AML-193 (cell line): ENCODE measurements at regions not wholly inside any gene's neighbourhood (a gene's known extent, or its start where the extent isn't known, plus 50 kb on each side); places are given as distances from the start of the nearest gene placed in this dataset.
"Not testable (repeated sequence)": the region's sequence is repeated elsewhere in the genome, so short reads cannot be mapped to it uniquely, and the experiment has no call there.

Experiments
- DNase-seq, 2 experiments: peaks; one replicate each; lab custom pipeline; 2025; lab: John Stamatoyannopoulos, UW

DNA sequence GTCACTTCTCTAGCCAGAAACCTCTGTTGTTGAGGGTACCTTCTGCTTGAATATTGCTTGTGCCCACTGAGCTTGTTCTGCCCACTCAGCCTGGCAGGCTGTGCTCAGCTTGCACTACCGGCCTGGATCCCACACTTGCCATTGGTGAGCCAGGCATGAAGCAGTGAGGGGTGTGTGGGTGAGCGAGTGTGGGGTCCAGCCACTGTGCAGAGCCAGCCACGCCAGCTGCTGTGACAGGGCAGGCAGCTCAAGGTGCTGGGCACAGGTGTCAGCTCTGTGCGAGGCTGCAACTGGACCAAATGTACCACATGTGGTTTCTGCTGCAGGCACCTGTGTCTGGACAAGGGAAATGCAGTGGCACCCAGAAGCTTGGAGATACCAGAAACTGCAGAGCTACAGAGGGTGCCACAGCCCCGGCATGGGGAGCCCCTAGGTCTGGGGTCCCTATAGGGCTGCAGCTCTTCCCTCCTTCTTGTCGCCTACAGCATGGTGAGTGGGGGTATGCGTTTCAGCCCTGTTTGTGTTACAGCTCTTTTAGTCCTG, 305.1 kb upstream of the RIOK2 start:
- DNase-seq, result no peak

DNA sequence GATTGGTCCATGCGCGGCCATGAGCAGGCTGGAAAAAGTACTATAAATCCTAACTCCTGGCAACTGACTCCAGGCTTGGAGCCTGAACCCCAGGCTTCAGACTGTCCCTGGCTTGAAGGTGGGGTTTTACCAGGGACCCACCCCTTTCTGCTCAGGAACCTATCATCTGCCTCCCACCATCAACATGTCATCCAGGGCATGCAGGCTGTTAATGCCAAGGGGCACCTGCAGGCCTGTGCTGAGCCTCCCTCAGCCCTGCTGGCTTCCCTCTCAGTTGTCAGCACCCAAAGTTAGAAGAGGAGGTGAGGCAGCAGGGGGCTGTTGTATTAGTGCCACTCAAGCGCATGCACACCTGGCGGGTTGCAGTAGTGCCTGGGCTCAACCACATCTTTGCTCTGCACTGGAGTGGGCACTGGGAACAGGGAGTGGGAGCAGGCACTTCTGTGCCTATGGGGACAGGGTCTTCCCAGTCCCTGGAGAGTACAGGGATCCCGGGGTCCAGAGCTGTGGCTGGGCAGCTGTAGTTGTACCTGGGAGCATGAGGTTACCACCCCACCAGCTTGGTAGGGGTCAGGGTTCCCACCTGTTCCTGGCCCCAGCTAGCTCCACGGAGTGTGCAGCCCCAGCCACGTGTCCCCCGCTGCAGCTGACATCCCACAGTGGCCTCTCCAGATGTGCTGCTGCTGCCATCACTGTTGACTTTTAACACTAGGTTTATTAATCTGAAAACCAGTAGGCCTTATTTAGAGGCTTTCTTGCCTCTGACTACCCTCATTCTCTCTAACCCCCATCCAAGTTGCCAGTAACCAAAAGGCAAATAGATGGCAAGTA, 306.2 kb upstream of the RIOK2 start:
- no peak for DNase-seq

DNA sequence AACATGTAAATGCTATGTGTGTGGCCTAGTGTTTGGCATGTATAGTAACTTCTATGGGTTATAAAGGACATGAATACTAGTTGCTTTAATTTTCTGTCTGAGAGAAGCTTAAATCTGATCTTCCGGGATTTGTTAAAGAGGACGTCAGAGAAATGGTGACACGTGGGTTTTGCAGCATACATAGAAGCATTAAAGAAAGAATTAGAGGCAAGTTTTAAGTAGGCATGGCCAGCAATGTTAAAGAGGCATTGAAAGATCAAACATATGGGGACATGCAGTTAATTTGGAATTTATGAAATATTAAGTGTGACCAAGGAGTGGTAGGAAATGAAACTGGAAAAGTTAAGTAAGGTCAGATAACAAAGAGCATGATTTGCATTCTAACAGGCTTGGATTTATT, 311.4 kb upstream of the RIOK2 start:
- DNase-seq, result no peak

DNA sequence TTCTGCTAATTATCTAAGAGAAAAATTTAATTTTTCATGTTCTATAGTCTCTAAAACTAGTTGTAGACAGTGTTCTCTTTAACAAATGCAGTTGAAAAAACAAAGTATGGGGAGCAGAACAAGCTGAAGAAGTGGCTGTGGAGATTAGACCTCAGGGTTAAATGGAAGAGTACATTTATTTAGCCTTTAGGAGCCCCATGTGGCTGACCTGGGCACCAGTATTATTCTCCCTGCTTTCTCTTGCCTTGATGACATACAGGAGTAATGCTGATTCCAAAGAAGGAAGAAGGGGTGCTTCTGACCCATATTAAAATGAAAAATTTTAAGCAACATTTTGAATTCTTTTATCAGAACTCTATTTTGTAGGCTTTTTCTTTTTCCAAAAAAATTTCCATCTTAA, 312.3 kb upstream of the RIOK2 start:
- DNase-seq, result no peak

DNA sequence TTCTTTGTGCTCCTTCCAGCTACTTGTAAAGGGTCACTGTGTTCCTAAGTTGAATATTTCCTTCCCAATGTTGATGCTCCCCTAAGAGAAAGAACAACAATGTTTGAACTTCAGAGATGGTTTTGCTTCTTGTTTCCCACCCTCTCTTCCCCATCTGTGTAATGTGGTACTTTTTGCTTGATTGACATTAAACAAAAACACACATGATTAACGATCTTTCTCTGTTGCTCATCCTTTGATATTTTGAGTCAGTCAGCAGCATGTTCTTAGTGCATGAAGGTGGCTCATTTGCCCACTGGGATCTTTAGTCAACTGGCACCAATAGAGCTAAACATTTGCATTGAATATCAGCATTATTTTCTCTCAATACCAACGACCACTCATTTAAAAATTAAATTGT, 313.0 kb upstream of the RIOK2 start:
- no peak for DNase-seq

GRCh38 chr5:97498657-97499056, 315.6 kb upstream of the RIOK2 start:
- DNase-seq, result no peak

DNA sequence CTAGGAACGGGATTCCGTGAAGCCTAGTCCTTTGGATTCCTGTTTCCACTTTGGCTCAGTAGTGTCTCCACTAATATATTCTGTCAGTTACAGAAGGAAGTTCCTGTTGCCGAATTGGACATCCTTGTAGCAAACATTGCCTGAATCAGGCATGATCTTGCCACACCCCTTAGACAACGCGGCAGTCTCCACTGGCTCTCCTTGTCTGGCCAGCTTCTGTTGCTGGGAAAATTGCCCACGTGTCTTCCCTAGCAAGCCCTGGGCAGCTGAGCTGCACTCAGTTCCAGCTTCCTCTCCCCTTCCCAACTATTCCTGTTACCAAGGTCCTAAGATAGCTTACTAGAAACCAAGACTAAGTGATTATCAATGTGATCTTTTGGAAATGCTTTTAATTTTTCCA, 316.6 kb upstream of the RIOK2 start:
- DNase-seq, result no peak

DNA sequence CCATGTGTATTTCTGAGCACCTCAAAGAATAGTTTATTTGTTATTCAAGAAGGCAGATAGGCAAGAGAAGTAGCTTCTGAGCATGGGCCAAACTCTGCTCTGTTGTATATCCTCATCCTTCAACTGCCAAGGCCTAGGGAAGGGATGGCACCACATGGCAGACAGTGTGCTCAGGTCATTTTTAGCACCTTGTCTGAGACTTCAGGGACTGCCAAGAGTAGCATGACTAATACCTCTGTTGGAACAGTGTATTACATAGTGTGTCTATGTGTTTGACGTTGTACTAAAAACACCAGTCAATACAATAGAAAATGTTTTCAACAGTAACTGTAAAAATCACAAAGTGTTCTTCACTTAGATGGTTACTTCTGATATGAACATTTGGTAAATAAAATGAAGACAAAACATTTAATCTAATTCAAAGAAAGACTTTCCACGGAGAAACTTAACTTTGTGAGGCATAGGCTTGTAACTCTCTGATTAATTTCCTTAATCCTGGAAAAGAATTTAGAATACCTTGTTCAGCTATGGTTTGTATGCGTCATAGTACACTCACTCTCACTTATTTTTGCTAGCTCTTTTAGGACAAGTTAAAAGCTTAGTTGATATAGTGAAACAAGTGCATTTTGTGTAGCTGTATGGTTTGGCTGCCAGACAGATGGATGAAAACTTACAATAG, 318.4 kb upstream of the RIOK2 start:
- no peak for DNase-seq

DNA sequence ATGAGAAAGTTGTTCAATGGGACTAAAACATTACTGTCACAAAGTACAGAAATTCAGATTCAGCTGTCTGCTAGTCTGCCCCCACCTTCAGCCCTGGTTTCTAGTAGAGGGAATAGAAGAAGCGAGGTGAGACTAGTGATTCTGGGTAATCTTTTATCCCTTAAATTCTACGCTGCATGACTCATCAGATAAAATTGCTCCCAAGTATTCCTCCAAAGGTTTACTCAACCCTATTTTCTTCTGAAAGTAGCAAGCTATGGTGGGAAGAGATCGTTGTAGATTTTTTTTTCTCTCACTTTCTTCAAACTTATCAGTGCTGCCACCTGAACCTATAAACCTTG, 318.9 kb upstream of the RIOK2 start:
- DNase-seq, result no peak

- no peak for DNase-seq
These were observed 325.8 kb upstream of the RIOK2 start for GRCh38 chr5:97508864-97509263.

GRCh38 chr5:97519565-97519964, 336.5 kb upstream of the RIOK2 start:
- not testable (repeated sequence) for DNase-seq

- not testable (repeated sequence) for DNase-seq
These were observed 340.3 kb upstream of the RIOK2 start for GRCh38 chr5:97523336-97523735.

DNA sequence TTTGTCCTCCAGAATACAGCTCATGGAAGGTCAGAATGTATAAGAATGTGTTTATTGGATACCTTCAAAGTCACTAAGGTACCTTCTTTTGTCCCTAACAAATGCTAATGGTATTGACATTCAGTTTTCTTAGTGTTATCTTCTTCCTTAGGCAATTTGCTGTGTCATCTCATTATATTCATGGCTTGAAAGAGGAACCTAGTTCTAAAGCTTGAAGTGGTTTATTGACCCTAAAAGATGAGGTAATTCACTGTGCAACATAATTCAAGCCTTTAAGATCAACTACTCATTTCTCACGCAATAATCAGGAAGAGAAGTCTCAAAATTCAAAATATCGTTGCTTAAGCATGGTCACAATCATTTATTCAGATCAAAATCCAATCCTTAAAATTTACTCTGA, 342.7 kb upstream of the RIOK2 start:
- DNase-seq, result peak in 1 of 2 experiments; percentile 1

GRCh38 chr5:97528941-97529340, 345.9 kb upstream of the RIOK2 start:
- DNase-seq, result no peak

- DNase-seq, result no peak
These were observed 346.4 kb upstream of the RIOK2 start for GRCh38 chr5:97529354-97529985.

DNA sequence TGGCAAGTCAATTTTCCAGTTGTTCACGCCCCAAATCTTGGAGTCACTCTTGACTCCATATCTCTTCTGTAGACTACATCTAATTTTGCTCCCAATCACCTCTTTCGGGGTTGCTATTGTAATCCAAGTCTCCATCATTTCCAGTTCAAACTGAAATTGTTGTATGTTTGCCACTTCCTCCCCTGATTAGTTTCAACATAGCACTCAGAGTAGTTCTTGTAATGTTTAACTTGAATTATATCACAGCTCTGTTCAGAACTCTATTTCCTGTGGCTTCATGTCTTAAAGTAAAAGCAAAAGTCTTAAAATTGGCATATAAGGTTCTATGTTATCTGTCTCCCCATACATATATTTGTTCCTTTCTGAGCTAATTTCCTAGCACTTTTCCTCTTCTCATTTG, 348.5 kb upstream of the RIOK2 start:
- no peak for DNase-seq

DNA sequence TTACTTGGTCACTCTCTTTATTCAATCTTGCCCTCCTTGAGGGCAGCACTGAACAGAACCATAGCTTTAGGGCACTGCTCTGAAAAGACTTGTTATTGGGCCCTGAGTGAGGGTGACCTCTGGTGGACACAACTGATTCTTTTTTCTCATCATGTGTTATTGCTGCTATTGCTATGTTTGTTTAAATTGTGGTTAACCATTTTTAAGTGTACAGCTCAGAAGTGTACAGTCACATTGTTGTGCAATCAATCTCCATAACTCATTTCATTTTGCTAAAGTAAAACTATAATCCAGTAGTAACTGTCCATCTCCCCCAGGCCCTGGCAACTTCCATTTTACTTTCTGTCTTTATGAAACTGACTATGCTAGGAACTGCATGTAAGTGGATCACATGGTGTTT, 351.1 kb upstream of the RIOK2 start:
- DNase-seq, result peak; percentile 45 to 57

DNA sequence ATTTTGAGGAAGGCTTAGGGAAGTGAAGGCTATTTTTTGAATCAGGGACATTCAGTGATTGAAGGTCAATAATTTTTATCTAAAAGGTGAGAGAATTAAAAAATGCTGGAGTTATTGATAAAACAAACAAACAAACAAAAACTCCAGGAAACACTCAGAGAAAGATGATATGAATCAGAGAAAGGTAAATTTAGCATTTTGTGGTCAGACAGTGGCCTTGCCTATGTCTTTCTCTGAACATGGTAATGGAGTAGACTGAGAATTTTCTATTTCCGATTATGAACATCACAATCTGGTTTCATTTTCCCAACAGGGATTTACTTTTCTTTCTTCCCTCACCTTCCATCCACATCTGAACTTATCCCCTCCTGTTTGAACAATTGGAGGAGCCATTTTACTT, 353.6 kb upstream of the RIOK2 start:
- DNase-seq, result no peak

GRCh38 chr5:97538912-97539311, 355.9 kb upstream of the RIOK2 start:
- DNase-seq, result no peak

DNA sequence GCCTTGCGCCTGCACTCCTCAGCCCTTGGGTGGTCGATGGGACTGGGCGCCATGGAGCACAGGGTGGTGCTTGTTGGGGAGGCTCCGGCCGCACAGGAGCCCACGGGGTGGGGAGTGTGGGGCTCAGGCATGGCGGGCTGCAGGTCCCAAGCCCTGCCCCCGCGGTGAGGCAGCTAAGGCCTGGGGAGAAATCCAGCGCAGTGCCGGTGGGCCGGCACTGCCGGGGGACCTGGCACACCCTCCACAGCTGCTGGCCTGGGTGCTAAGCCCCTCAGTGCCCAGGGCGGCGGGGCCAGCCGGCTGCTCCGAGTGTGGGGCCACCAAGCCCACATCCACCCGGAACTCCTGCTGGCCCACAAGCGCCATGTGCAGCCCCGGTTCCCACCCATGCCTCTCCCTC, 358.8 kb upstream of the RIOK2 start:
- no peak for DNase-seq

GRCh38 chr5:97542469-97542868, 359.4 kb upstream of the RIOK2 start:
- DNase-seq, result no peak

DNA sequence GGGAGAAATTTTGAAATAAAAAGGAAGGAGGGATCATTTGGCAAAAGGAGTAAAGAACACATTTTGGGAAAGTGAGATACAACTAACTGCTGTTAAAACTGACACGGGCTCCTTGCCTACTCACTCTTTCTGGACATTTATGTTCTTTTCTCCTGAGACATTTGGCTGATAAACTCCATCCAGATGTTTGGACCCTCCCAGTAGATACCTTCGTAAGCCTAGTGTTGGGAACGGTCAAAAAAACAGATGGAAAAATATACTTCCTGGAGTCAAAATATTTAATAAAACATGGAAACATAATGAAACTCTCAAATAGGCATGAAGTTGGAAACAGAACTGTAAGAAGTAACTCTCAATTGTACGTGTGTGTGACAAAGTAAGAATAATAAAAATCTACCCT, 360.1 kb upstream of the RIOK2 start:
- no peak for DNase-seq

- no peak for DNase-seq
These were observed 361.2 kb upstream of the RIOK2 start for GRCh38 chr5:97544240-97544639.
